Amniotic epithelial cell (primary cell): ENCODE measurements at regions not wholly inside any gene's neighbourhood (a gene's known extent, or its start where the extent isn't known, plus 50 kb on each side); places are given as distances from the start of the nearest gene placed in this dataset.
"Not testable (repeated sequence)": the region's sequence is repeated elsewhere in the genome, so short reads cannot be mapped to it uniquely, and the experiment has no call there.

ENCODE experiments used
- DNase-seq: peaks from one replicate; pipeline ENCODE4 v3.0.0-alpha.2; 2010; ENCODE audit warnings: low read depth

- DNase-seq: no peak
Observed at GRCh38 chr1:82818586-82818985, 1017.9 kb downstream of the ADGRL2 start.

GRCh38 chr1:82813386-82813785 is 1012.7 kb downstream of the ADGRL2 start:
- no peak for DNase-seq

GRCh38 chr1:82810601-82811000 is 1009.9 kb downstream of the ADGRL2 start:
- DNase-seq: no peak

GRCh38 chr1:82807563-82807962 is 1006.8 kb downstream of the ADGRL2 start:
- DNase-seq: no peak

GRCh38 chr1:82806133-82806532 is 1005.4 kb downstream of the ADGRL2 start:
- DNase-seq: no peak

- DNase-seq: no peak
Observed at GRCh38 chr1:82801176-82801575, 1000.4 kb downstream of the ADGRL2 start.

- DNase-seq: no peak
Observed at GRCh38 chr1:82800721-82801120, 1000.0 kb downstream of the ADGRL2 start.

- DNase-seq: no peak
Observed at GRCh38 chr1:82799261-82799660, 998.5 kb downstream of the ADGRL2 start.

GRCh38 chr1:82795508-82796149 is 994.9 kb downstream of the ADGRL2 start:
- no peak for DNase-seq

GRCh38 chr1:82792151-82792550 is 991.4 kb downstream of the ADGRL2 start:
- no peak for DNase-seq

- DNase-seq: no peak
Observed at GRCh38 chr1:82790556-82790955, 989.8 kb downstream of the ADGRL2 start.

- no peak for DNase-seq
Observed at GRCh38 chr1:82788660-82789059, 987.9 kb downstream of the ADGRL2 start.

GRCh38 chr1:82788038-82788437 is 987.3 kb downstream of the ADGRL2 start:
- no peak for DNase-seq

- no peak for DNase-seq
Observed at GRCh38 chr1:82786883-82787282, 986.1 kb downstream of the ADGRL2 start.

- DNase-seq: no peak
Observed at GRCh38 chr1:82785268-82785790, 984.6 kb downstream of the ADGRL2 start.

GRCh38 chr1:82783044-82783443 is 982.3 kb downstream of the ADGRL2 start:
- DNase-seq: no peak

- DNase-seq: no peak
Observed at GRCh38 chr1:82782599-82782998, 981.9 kb downstream of the ADGRL2 start.

GRCh38 chr1:82778612-82779011 is 977.9 kb downstream of the ADGRL2 start:
- no peak for DNase-seq

GRCh38 chr1:82777240-82777639 is 976.5 kb downstream of the ADGRL2 start:
- DNase-seq: no peak

- not testable (repeated sequence) for DNase-seq
Observed at GRCh38 chr1:82776730-82777129, 976.0 kb downstream of the ADGRL2 start.

- peak; percentile 0 for DNase-seq
Observed at GRCh38 chr1:82775406-82776000, 974.8 kb downstream of the ADGRL2 start.

GRCh38 chr1:82762829-82763532 is 962.2 kb downstream of the ADGRL2 start:
- no peak for DNase-seq

- no peak for DNase-seq
Observed at GRCh38 chr1:82759035-82759434, 958.3 kb downstream of the ADGRL2 start.
